Endometrial microvascular endothelial cells (primary cell): ENCODE measurements at regions not wholly inside any gene's neighbourhood (a gene's known extent, or its start where the extent isn't known, plus 50 kb on each side); places are given as distances from the start of the nearest gene placed in this dataset.

Source experiments
- in situ Hi-C: cut with HindIII; loops from 2 replicates; pipeline ENCODE4 v1.10.0; 2017; ENCODE audit warnings: low sequenced_read_pairs, low pct_unique_long_range_greater_than_20kb; ENCODE audit errors: inconsistent ontology term

DNA sequence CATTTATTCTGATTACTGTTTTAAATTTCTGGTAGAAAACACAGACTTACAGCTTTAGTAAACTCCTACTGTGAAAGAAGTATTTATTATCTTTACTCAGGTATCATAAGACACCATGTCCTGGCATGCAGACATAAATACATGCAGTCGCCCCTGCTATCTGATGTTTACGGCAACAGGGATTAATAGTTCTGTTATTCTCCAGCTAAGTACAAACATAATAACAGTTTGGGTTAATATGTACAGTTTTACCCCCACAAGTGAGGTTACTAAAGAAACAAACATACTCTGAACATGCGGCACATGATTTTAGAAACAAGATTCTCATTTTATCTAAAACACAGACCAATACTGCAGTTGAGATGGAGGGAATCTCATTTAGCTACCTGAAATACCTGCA, 170.8 kb downstream of the ABCA8 start:
- in situ Hi-C loops, result loop anchor here (25.0 kb wide), 2 partner anchors 153 to 428 kb away; no protein-coding TSS in a partner anchor

DNA sequence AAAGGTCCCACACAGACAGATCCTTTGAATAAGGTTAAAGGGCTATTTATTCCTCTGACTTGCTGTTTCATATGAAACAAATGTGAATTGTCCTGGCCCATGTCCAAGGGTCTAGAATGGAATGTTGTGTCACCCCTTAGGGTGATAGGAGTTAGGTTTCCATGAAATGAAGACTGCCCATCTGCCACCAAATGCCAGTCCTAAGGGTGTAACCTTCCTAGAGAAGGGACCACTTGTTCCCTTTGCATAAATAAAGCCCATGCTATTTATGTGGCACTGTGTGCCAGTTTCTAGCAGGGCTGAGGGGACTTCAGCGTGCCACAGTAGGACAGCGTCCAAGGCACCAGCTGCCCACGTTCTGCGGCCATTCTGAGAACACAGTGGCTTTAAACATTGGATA, 171.3 kb downstream of the ABCA8 start:
- in situ Hi-C loops, result loop anchor here (25.0 kb wide), 2 partner anchors 153 to 428 kb away; no protein-coding TSS in a partner anchor

DNA sequence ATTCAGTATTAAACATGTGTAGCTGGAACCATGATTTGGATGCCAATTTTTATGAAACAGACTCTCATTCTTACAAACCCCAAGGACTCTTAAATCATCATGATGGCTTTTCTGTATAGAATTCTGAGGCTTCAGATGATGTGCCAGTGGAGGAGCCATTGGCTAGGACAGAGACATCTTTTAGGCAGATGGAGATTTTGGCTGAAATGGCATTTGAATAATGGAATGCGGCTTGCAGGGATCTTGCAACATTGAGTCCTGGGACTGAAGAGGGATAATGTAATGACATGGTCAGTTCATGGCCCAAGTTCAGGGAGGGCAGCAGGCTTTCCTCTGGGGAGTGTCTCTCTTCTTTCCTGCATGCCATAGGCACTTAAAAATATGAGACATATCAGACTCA, 172.4 kb downstream of the ABCA8 start:
- in situ Hi-C loops, result loop anchor here (25.0 kb wide), 2 partner anchors 155 to 430 kb away; no protein-coding TSS in a partner anchor

DNA sequence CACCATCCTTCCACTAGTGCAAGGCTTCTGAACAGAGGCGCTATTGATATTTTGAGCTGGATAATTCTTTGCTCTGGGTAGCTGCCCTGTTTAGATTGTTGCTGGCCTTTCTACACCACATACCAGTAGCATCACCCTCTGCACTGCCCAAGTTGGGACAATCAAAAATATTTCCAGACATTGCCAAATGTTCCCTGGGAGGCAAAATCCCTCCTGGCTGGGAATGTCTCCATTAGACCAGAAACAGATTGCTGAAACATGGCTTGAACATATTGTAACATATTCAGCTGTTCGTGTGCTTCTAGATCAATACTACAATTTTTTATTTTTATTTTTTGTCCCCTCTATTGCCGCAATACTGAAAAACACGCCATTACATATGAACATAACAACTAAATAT, 174.6 kb downstream of the ABCA8 start:
- in situ Hi-C loops, result loop anchor here (25.0 kb wide), 2 partner anchors 157 to 432 kb away; no protein-coding TSS in a partner anchor

DNA sequence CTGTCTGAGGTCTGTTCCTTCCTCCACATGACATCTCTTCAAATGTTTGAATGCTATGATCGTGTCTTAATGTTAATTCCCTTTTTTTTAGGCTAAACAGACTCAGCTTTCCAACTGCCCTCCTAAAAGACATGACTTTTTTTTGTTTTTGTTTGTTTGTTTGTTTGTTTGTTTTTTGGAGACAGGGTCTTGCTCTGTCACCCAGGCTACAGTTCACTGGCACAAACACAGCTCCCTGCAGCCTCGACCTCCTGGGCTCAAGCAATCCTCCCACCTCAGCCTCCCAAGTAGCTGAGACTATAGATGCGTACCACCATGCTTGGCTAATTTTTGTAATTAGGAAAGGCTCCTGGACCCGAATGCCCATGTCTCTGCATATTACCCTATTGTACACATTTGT, 176.5 kb downstream of the ABCA8 start:
- in situ Hi-C loops, result loop anchor here (25.0 kb wide), 2 partner anchors 159 to 434 kb away; no protein-coding TSS in a partner anchor

DNA sequence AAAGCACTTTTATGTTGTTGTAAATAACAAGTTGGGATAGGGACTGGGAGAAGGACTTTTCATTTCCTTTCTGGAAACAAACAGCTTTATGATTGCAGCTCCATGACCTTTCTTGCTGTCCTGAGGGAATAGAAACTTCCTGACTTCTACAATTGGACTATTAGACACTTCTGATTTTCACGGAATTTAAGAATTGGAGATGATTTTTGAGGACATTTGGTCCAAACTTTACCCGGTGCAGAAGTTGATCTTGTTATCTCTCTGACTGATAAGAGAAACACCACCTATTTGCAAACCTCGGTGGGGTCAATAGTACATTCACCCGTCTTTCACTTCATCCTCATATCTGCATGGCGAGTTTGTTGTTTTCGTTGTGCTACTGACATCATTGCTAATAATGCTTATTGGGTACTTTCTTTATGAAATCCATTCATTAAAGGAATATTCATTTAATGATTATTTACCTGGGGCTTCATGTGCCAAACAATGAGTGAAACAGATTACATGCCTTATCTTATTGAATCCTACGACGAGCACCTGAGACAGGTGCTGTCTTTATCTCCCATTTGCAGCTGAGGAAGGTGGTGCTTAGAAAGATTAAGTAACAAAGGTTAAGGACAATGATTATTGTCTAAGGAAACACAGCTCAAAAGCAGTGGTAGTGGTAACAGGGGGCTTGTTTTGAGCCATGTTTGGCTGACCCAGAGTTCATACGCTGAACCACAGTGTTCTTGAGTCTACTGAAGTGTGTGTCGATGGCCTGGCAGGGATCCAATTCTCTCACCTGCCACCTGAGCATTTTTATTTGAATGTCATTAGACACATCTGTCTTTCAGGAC, 176.9 kb upstream of the FAM20A start:
- in situ Hi-C loops, result loop anchor here (25.0 kb wide), 2 partner anchors 159 to 434 kb away; no protein-coding TSS in a partner anchor

DNA sequence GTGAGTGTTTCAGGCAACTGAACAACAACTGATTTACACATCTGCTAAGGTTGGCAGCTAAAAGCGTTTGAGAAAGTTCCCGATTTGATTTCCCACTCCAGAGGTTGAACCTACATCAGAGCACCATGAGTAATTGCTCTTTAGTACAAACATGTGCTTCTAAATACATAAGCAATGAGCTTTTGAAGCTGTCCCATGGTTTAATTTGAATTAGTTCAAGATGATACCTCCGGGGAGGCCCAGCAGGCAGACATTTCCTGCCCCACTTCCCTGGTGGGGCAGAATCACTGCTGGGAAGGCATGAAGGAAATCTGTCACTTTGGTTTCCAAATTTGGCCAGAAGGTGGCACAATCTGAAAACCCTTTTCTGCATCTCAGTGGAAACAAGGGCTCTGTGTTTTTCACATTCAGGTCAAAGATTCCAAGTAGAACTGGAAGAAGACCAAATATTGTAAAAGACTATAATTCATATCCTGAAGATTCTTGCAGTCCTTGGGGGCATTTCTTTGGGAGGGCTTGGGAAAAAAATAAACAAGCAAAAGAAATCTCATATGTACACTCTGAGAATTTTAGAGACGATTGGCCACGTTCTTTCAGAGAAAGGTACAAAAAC, 176.2 kb upstream of the FAM20A start:
- in situ Hi-C loops, result loop anchor here (25.0 kb wide), 2 partner anchors 160 to 435 kb away; no protein-coding TSS in a partner anchor

DNA sequence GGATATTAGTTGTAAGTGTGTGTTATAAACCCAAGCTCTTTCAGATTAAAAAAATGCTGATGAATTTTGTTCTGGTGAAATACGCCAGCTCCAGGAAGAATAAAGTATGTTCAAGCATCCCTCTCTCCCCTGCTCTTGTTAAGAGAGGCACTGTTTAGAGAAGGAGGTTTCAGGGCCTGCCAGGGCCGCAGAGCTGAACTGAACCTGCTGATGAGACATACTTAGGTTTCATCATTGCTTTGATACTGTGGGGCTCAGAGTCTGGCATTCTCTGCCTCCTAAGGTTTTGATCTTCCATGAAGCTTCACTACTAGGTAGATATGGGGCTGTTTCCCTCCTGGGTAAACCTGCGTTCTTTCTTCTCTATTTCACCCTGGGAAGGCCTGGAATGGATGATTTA, 175.3 kb upstream of the FAM20A start:
- in situ Hi-C loops, result loop anchor here (25.0 kb wide), 2 partner anchors 161 to 436 kb away; no protein-coding TSS in a partner anchor

DNA sequence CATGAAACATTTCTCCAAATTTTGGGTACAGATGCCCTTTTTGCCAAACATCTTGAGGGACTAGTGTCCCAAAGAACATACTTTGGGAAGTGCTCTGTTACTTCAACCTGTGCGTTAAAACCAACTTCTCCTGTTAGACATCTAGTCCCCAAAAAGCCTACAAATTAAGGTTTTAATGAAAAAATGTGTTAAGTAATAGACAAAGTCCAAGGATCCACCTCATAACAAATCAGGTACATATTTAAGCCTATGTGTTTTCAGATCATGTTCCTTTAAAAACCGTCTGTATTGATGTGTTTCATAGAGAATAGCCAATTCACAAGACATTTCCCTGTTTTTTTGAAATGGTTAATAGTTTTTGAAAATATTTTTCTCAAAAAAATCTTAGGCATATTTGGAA, 174.8 kb upstream of the FAM20A start:
- in situ Hi-C loops, result loop anchor here (25.0 kb wide), 2 partner anchors 161 to 436 kb away; no protein-coding TSS in a partner anchor

DNA sequence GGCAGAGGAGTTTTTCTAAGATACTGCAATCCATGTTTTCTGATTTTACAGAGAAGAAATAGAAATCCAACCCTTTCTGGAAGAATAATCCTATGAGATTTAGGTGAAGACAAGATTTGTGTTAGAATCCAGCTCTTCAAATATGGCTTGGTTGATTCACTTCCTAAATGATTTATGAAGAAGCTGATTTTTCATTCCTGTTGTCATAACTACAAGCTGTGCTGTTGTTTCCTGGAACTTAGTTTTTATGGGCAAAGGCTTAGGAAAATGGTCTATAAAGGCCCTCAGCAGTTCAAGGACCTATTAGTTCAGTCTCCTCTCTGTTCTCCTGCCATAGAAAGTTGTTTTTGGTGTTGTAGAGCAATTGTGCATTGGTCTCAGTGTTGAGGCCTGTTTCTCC, 174.2 kb upstream of the FAM20A start:
- in situ Hi-C loops, result loop anchor here (25.0 kb wide), 2 partner anchors 162 to 437 kb away; no protein-coding TSS in a partner anchor

DNA sequence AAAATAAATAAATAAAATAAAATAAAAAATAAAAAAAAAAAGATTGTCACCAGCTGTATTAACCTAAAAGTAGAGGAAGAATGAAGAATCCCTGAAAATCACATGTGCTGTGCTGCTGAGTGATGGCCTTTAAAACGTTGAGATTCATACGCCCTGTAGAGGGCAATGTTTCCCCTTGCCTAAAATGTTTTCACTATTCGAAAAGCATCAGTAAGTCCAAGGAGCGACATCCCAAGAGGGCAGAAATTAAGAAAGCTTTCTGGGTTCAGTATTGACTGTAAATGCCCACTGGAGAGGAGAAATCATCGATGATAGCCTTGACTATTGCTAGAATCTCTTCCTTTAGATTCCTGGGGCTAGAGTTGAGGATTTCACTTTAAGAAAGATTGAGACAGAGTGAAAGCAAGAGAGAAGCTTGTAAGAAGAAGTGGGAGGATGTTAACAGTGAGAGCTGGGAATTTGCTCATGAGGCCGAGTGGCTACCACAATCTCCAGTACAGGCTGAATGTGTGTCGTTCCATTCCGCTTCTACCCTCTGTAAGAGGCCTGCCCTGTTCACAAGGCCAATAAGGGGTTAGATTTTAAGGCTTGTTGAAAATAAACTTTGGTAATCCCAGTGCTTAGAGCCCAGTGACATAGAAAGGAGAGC, 170.8 kb upstream of the FAM20A start:
- in situ Hi-C loops, result no loop called here

DNA sequence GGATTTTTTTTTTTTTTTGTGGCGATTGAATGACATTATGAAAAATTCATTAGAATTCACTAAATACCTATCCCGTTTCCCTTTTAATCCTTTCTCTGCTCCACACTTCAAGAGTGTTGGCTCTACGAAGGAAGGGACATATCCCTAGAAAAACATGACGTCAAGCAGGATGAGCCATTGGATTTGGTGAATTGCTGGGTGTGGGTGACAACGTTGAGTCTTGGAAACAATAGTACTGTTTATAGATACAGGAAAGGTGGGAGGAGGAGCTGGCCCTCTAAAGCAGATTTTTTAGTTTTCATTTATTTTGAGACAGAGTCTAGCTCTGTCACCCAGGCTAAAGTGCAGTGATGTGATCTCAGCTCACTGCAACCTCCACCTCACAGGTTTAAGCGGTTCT, 167.6 kb upstream of the FAM20A start:
- in situ Hi-C loops, result no loop called here

DNA sequence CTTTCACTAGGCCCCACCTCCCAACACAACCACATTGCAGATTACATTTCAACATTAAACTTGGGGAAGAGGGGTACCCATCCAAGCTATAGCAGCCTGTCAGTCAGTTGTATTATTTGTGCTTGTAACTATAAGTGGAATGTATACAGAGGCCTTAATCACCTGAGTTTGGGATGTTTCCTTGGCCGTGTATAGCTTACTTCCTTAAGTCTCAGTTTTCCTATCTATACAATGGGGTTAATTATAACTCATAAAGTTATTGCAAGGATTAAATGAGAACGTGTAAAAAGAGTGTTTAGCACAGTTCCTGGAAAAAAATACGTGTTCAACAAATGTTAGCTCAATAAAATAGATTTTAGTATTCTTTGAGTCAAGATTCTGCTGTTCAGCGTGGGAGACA, 165.5 kb upstream of the FAM20A start:
- in situ Hi-C loops, result no loop called here

DNA sequence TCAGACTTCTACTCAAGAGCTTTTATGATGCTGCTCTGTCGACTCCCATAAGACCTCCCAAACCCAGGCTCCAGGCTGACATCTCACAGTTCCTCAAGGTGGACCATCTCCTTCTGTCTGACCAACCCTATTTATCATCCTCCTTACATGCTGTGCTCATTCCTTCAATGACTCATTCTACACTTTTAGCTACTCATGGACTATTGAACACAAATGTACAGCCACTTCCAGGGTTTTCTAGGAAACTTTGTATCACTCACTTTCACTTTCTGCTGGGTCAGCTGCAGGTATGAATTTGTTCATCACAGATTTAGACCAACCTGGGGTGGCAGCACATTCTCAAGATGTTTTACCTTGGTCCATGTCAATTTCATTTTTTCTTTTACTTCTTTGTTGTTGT, 162.4 kb upstream of the FAM20A start:
- in situ Hi-C loops, result no loop called here

DNA sequence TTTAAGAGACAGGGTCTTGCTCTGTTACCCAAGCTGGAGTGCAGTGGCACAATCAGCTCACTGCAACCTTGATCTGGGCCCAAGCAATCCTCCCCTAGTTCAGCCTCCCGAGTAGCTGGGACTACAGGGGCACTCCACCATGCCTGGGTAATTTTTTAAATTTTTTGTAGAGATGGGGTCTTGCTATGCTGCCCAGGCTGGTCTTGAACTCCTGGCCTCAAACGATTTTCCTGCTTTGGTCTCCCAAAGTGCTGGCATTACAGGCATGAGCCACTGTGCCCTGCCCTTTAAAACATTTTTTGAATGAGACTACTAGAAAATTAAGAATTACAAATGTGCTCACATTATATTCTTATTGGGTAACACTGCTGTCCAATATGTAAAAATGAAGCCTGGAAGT, 161.7 kb upstream of the FAM20A start:
- in situ Hi-C loops, result no loop called here

DNA sequence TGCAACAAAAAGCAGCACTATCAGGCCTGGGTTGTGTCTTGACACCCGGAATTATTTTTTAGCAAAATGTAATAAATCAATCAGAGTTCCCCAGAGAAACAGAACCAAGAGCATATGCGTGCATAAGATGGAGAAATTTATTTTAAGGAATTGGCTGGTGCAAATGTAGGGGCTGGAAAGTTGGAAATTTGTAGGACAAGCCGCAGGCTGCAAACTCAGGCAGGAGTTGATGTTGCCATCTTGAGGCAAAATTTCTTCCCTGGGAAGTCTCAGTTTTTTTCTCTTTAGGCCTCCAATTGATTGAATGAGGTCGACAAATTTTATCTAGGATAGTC, 158.9 kb upstream of the FAM20A start:
- in situ Hi-C loops, result no loop called here

DNA sequence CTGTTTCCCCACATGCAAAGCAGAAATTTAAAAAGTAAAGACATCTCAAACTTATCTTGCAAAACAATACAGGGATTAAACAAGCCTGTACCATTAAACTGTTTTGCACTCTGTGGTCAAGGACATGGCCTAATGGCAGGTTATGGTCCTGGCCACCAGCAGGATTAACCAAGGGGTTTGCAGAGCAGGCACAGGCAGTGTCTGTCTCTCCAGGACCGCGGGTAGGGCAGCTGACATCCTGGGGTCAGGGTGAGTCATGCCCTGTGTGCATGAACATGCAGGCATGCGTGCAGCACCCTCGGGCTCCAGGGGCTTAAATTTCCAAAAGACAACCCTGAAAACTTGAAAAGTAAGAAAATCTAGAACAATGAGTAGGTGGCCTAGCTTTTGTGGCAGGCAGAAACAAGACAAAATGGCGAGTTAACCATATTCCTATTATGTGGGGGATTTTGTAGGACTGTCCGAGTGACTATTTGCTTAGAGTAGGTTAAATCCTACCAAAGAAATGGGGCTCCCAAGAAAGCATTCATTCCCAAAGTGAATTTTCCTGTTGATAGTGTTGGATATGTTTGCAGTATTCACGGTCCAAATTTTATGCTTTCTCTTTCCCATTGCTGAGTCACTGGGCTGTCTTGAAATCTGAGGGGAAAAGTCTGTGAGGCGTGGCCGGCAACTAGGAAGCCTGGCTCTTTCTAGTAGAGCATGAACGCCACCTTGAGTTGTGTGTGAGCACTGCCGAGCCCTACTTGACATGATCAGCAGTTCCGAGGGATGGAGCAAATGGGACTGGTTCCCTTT, 158.4 kb upstream of the FAM20A start:
- in situ Hi-C loops, result no loop called here

DNA sequence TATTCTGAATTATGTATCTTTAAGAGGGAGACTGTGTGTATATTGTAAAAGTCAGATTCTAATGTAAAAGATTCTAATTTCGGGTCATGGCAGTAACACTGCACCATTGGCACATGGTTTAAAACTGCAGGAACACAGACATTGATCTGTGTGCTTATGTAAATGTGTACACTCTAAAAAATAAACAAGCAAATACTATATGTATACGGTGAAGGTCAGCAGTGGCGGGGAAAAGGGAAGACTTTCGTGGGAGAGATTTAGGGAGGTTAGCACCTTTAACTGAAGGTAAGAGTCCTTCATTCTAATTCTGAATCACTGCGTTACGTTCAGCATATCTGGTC, 157.8 kb upstream of the FAM20A start:
- in situ Hi-C loops, result no loop called here
